Smooth muscle cell (in vitro differentiated cells): ENCODE measurements at regions not wholly inside any gene's neighbourhood (a gene's known extent, or its start where the extent isn't known, plus 50 kb on each side); places are given as distances from the start of the nearest gene placed in this dataset.

ENCODE experiments used
- DNase-seq: peaks from one replicate; lab custom pipeline; 2025; ENCODE audit not compliant: unreplicated experiment; lab: John Stamatoyannopoulos, UW
- H2AFZ ChIP-seq: fragments of 200-600 bp; sonication (generic); 2 replicates; pipeline ENCODE4 v1.6.0; 2016; ENCODE audit warnings: antibody characterized with exemption, low read depth, mild to moderate bottlenecking
- H3F3A ChIP-seq: fragments of 200-600 bp; sonication (generic); 2 replicates; pipeline ENCODE4 v1.6.0; 2017; ENCODE audit warnings: antibody characterized with exemption, low read depth
- H3K27ac ChIP-seq: fragments of 200-600 bp; sonication (generic); 2 replicates; pipeline ENCODE4 v1.5.1; 2016; ENCODE audit warnings: low read depth, mild to moderate bottlenecking
- H3K27me3 ChIP-seq: fragments of 200-600 bp; sonication (generic); 2 replicates; pipeline ENCODE4 v1.6.1; 2016; ENCODE audit warnings: low read depth, mild to moderate bottlenecking
- H3K36me3 ChIP-seq: fragments of 200-600 bp; sonication (generic); 2 replicates; pipeline ENCODE4 v1.5.1; 2016; ENCODE audit warnings: low read depth
- H3K4me1 ChIP-seq: fragments of 200-600 bp; sonication (generic); 2 replicates; pipeline ENCODE4 v1.5.1; 2016; ENCODE audit warnings: low read depth
- H3K4me2 ChIP-seq: fragments of 200-600 bp; sonication (generic); 2 replicates; pipeline ENCODE4 v1.6.0; 2016; ENCODE audit warnings: mild to moderate bottlenecking
- H3K4me3 ChIP-seq: fragments of 200-600 bp; sonication (generic); 2 replicates; pipeline ENCODE4 v1.5.1; 2016; ENCODE audit warnings: mild to moderate bottlenecking
- H3K79me2 ChIP-seq: fragments of 200-600 bp; sonication (generic); 2 replicates; pipeline ENCODE4 v1.6.0; 2016; ENCODE audit warnings: low read depth, mild to moderate bottlenecking
- H3K9ac ChIP-seq: fragments of 200-600 bp; sonication (generic); 2 replicates; pipeline ENCODE4 v1.6.0; 2016; ENCODE audit warnings: low read depth
- H3K9me3 ChIP-seq: fragments of 200-600 bp; sonication (generic); replicated peaks from 2 replicates; pipeline ENCODE4 v1.5.1; 2016; ENCODE audit warnings: low read depth
- H4K20me1 ChIP-seq: fragments of 200-600 bp; sonication (generic); 2 replicates; pipeline ENCODE4 v1.6.0; 2016; ENCODE audit warnings: low read depth
- CTCF ChIP-seq: fragments of 200-600 bp; sonication (generic); IDR thresholded peaks from 2 replicates; pipeline ENCODE4 v1.5.1; 2017; ENCODE audit warnings: borderline replicate concordance, mild to moderate bottlenecking, antibody characterized with exemption; ENCODE audit not compliant: insufficient read depth, poor library complexity, severe bottlenecking
- WGBS: methylation state at CpG from one replicate; pipeline ENCODE4 v1.1.7; 2016; ENCODE audit warnings: low lambda C conversion rate; 5-methylcytosine and 5-hydroxymethylcytosine counted together

- peak overlapping the region; percentile 23 for H3K4me2 ChIP-seq
- H4K20me1 ChIP-seq: no peaks in the 10 kb centered on the region
- no peak for TF ChIP-seq CTCF
- no peaks in the 10 kb centered on the region for H3K79me2 ChIP-seq
- H3K4me1 ChIP-seq: no peaks in the 10 kb centered on the region
- no peaks in the 10 kb centered on the region for H3K36me3 ChIP-seq
- H3K4me3 ChIP-seq: no peak overlapping the region
- H3F3A ChIP-seq: no peaks in the 10 kb centered on the region
- no peaks in the 10 kb centered on the region for H3K27me3 ChIP-seq
- no peak for DNase-seq
- H3K9me3 ChIP-seq: no peaks in the 10 kb centered on the region
- peak overlapping the region; percentile 11 for H3K27ac ChIP-seq
- 54% methylated on average over 9 of the region's 9 CpGs for WGBS
- no peak overlapping the region for H3K9ac ChIP-seq
- H2AFZ ChIP-seq: peak overlapping the region; percentile 30
Measured at GRCh38 chr1:60133000-60133673, 59.6 kb upstream of the C1orf87 start.

- Histone ChIP-seq H3F3A (no peaks in the 10 kb centered on the region), H3K9me3 (no peaks in the 10 kb centered on the region), H3K79me2 (no peaks in the 10 kb centered on the region), H3K36me3 (no peaks in the 10 kb centered on the region), H3K9ac (no peak overlapping the region), H3K4me2 (no peak overlapping the region), H3K27me3 (no peaks in the 10 kb centered on the region), H3K27ac (no peak overlapping the region), H3K4me3 (no peak overlapping the region), H4K20me1 (no peaks in the 10 kb centered on the region), H2AFZ (no peak overlapping the region), H3K4me1 (no peaks in the 10 kb centered on the region)
- no peak for TF ChIP-seq CTCF
- DNase-seq: no peak
- 85% methylated on average over 5 of the region's 5 CpGs for WGBS
Measured at GRCh38 chr1:60132108-60132507, 58.5 kb upstream of the C1orf87 start.

DNA sequence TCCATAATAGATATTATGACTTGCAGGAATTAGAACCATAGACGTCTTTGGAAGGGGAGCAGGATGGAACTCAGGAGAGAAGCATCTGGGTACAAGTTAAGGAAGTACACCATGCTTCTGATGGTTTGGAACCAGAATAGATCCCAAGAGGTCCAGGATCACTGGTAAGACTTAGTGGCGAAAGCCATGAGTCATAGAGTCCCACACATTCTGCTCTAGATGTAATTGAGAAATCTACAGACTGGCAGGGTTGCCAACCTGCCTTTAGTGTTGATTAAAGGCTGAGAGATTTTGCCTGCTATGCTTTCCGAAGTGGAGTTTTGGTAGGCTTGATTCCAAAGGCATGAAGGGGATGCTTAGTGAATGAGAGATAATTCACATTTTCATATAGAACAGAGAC lies 57.1 kb upstream of the C1orf87 start:
- Histone ChIP-seq H3K27ac (no peak overlapping the region), H3K4me1 (no peaks in the 10 kb centered on the region), H3K79me2 (no peaks in the 10 kb centered on the region), H3K9me3 (no peaks in the 10 kb centered on the region), H4K20me1 (no peaks in the 10 kb centered on the region), H2AFZ (no peak overlapping the region), H3K4me2 (no peak overlapping the region), H3K9ac (no peak overlapping the region), H3K4me3 (no peak overlapping the region), H3K36me3 (no peaks in the 10 kb centered on the region), H3K27me3 (no peaks in the 10 kb centered on the region), H3F3A (no peaks in the 10 kb centered on the region)
- no peak for TF ChIP-seq CTCF
- WGBS: 83% methylated on average over 3 of the region's 3 CpGs
- DNase-seq: no peak

DNA sequence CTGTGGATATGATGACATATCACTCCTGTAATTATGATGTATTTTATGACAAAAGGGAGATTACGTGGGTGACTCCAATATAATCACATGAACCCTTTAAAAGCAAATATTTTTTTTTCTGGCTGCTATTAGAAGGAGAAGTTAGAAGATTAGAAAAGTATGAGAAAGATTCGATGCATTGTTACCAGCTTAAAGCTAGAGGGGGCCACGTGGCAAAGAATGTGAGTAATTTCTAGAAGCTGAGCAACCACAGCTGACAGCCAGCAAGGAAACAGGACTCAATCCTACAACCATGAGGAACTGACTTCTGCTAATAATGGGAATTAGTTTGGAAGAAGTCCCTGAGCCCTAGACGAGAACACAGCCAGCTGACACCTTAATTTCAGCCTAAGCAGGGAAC lies 56.3 kb upstream of the C1orf87 start:
- WGBS: 49% methylated on average over 4 of the region's 4 CpGs
- no peaks in the 10 kb centered on the region for H3K79me2 ChIP-seq
- H3K4me2 ChIP-seq: no peak overlapping the region
- H3F3A ChIP-seq: no peaks in the 10 kb centered on the region
- no peak overlapping the region for H3K9ac ChIP-seq
- H2AFZ ChIP-seq: no peak overlapping the region
- H4K20me1 ChIP-seq: no peaks in the 10 kb centered on the region
- no peaks in the 10 kb centered on the region for H3K9me3 ChIP-seq
- no peak overlapping the region for H3K4me3 ChIP-seq
- no peaks in the 10 kb centered on the region for H3K36me3 ChIP-seq
- no peak for DNase-seq
- H3K4me1 ChIP-seq: no peaks in the 10 kb centered on the region
- no peak overlapping the region for H3K27ac ChIP-seq
- no peak for TF ChIP-seq CTCF
- H3K27me3 ChIP-seq: no peaks in the 10 kb centered on the region
